ENCODE measurements at regions not wholly inside any gene's neighbourhood (a gene's known extent, or its start where the extent isn't known, plus 50 kb on each side); places are given as distances from the start of the nearest gene placed in this dataset.

GRCh38 chr13:39130301-39130700 lies 92.0 kb downstream of the NHLRC3 start:
- no peak for TF ChIP-seq EZH2 (IDR thresholded peaks at IDR 0.05; ENCODE audit: insufficient read depth, poor library complexity, severe bottlenecking)
- TF ChIP-seq EZH2phosphoT487 (IDR thresholded peaks at IDR 0.05; ENCODE audit: insufficient read depth, low read depth): no peak
